Tibial nerve (tissue), 4 donors: ENCODE measurements at regions not wholly inside any gene's neighbourhood (a gene's known extent, or its start where the extent isn't known, plus 50 kb on each side); places are given as distances from the start of the nearest gene placed in this dataset.

Source experiments
- CTCF ChIP-seq, 5 experiments: fragments of 200-600 bp in 3 of 5; fragments of 450-650 bp in 2 of 5; sonication (generic) in 3 of 5; IDR thresholded peaks; one replicate each; pipeline ENCODE4 v1.5.1; 2016 to 2019; ENCODE audit warnings: antibody characterized with exemption in 5 of 5, mild to moderate bottlenecking in 3 of 5, moderate library complexity in 2 of 5
- EP300 ChIP-seq, 2 donors: sonication (generic); formaldehyde crosslinking; IDR thresholded peaks; one replicate each; pipeline ENCODE4 v1.6.1; 2017; ENCODE audit warnings: antibody characterized with exemption in 2 of 2, mild to moderate bottlenecking in 1 of 2
- POLR2A ChIP-seq, 2 donors: fragments of 450-650 bp; IDR thresholded peaks; one replicate each; pipeline ENCODE4 v1.6.1; 2017; ENCODE audit warnings: antibody characterized with exemption in 2 of 2, mild to moderate bottlenecking in 2 of 2, moderate library complexity in 2 of 2

DNA sequence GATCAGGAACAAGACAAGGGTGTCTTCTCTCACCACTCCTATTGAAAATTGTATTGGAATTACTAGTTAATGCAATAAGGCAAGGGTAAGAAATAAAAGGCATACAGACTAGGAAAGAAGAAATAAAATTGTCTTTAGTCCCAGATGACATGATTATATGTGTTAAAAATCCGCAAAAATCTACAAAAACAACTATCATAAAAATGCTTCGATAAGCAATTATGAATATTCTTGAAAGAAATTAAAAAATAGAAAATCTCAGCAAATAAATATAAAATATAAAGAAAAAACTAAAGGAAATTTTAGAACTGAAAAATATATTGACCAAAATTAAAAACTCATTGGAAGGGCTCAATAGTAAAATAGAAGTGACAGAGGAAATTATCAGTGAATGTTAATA, 243.3 kb downstream of the ZNF674 start:
- TF ChIP-seq POLR2A (IDR thresholded peaks at IDR 0.05) (no peak), CTCF (IDR thresholded peaks at IDR 0.05) (no peak), EP300 (IDR thresholded peaks at IDR 0.05) (no peak)
